ENCODE measurements at regions not wholly inside any gene's neighbourhood (a gene's known extent, or its start where the extent isn't known, plus 50 kb on each side); places are given as distances from the start of the nearest gene placed in this dataset.

DNA sequence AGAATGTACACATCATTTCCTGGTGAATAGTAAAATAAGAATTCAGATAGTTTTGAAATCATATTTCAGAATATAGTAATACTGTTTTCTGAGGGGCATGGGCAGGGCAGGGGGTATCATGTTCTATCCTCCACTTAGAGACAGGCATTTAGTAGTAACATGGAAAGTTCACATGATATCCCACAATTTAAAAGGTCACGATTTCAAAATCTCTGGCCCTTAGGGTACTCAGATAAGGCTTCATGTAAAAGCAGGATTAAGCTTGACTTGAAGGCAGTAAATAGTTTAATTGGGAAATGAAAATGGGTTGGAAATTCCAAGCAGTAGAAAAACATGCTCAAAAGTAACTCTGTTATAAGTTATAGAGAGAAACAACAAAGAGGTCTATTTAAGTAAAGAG is 353.2 kb upstream of the AGTR1 start:
- TF ChIP-seq, protein P1, sequence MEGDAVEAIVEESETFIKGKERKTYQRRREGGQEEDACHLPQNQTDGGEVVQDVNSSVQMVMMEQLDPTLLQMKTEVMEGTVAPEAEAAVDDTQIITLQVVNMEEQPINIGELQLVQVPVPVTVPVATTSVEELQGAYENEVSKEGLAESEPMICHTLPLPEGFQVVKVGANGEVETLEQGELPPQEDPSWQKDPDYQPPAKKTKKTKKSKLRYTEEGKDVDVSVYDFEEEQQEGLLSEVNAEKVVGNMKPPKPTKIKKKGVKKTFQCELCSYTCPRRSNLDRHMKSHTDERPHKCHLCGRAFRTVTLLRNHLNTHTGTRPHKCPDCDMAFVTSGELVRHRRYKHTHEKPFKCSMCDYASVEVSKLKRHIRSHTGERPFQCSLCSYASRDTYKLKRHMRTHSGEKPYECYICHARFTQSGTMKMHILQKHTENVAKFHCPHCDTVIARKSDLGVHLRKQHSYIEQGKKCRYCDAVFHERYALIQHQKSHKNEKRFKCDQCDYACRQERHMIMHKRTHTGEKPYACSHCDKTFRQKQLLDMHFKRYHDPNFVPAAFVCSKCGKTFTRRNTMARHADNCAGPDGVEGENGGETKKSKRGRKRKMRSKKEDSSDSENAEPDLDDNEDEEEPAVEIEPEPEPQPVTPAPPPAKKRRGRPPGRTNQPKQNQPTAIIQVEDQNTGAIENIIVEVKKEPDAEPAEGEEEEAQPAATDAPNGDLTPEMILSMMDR (IDR thresholded peaks at IDR 0.05) = no peak
- TF ChIP-seq EP300 (IDR thresholded peaks at IDR 0.05) (no peak), POLR2A (IDR thresholded peaks at IDR 0.05) (no peak)
- 67 to 87% methylated on average over 1 of the region's 1 CpG for WGBS, 2 donors
- DNase-seq (ENCODE audit: low spot score in 2 of 2) = no peak
- Histone ChIP-seq H3K9me3 (peaks cover 0 to 14% (median 0%) of the 10 kb centered on the region in 4 donors), H3K27me3 (no peaks in the 10 kb centered on the region), H3K4me1 (no peaks in the 10 kb centered on the region), H3K4me3 (no peak overlapping the region), H3K27ac (no peak overlapping the region), H3K36me3 (no peaks in the 10 kb centered on the region)

DNA sequence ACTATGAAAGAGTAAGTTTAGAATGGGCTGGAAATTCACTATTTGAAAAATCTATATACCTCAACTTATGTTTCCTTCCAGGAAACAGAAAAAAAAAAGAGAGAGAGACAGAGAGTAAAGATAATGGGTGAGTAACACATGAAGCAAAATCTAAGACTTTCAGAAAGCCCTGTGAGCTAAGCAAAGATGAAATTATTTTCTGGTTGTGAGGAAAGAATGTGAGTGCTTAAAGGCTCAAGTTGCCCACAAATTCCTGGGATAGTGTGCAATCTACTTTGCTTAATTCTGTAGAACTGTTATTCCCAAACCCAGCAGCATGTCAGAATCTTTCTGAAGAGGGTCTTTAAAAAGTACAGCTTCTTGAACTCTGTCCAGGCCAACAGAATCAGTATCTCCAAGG is 337.7 kb upstream of the AGTR1 start:
- Histone ChIP-seq H3K4me1 (no peaks in the 10 kb centered on the region), H3K27ac (no peak overlapping the region), H3K27me3 (no peaks in the 10 kb centered on the region), H3K36me3 (no peaks in the 10 kb centered on the region), H3K9me3 (no peaks in the 10 kb centered on the region), H3K4me3 (no peak overlapping the region)
- TF ChIP-seq, protein P1 (IDR thresholded peaks at IDR 0.05) = no peak
- no peak for TF ChIP-seq EP300 (IDR thresholded peaks at IDR 0.05)
- TF ChIP-seq POLR2A (IDR thresholded peaks at IDR 0.05) = no peak
- DNase-seq (ENCODE audit: low spot score in 2 of 2) = no peak

DNA sequence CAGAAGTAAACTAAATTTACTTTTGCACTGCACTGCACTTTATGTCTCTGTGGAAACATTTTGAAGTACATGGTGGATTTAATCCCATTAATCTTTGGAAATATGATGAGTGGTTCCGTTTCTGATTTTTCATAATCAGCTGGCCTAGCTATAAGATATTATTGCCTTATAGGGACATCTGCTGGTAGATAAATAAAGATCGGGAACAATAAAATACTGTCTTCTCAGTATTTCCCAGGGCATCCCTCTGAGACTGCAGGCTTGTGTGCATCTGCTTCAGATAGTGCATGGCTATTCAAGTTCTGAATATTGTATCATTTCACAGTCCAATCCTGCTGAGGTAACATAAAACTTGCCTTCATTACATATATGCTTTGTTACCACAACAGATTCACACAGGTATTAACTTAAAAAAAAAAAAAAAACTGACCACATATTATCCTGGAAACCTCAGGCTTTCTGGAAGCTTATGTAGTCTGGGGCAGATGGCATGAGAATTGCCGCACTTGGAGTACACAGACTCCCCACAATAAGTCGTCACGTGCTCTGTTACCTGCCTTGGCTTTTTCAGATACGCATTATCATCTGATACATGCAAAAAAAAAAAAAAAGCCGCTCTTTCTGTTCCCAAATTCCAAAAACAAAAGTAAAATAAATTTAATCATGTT is 330.8 kb upstream of the AGTR1 start:
- Histone ChIP-seq H3K4me1 (no peaks in the 10 kb centered on the region), H3K4me3 (no peak overlapping the region), H3K9me3 (no peaks in the 10 kb centered on the region), H3K27me3 (no peaks in the 10 kb centered on the region), H3K36me3 (no peaks in the 10 kb centered on the region), H3K27ac (no peak overlapping the region)
- no peak for TF ChIP-seq EP300 (IDR thresholded peaks at IDR 0.05)
- TF ChIP-seq, protein P1 (IDR thresholded peaks at IDR 0.05) = peak in 1 of 5 experiments; percentile 12
- DNase-seq (ENCODE audit: low spot score in 2 of 2) = no peak
- 68 to 72% methylated on average over 7 of the region's 7 CpGs for WGBS, 2 donors

DNA sequence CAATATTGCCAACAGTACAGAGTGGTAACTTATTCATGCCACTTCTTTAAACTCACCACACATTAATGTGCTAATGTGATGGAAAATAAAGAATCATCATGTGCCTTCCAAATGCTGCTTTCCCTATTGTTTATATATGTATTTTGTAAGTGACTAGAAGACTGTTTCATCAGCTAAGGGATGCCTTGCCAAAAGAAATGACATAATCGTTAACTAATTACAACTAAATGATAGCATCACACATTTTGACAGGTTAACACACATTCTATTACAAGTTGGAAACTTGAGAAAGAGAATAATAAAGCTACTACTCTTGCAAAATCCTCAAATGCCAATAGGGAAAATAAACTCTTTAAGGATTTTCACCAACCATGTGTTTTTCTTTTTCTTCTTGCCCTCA is 329.9 kb upstream of the AGTR1 start:
- TF ChIP-seq, protein P1 (IDR thresholded peaks at IDR 0.05) = no peak
- TF ChIP-seq EP300 (IDR thresholded peaks at IDR 0.05) (no peak), POLR2A (IDR thresholded peaks at IDR 0.05) (no peak)
- no peak overlapping the region for H3K27ac ChIP-seq
- H3K9me3 ChIP-seq = no peaks in the 10 kb centered on the region
- no peaks in the 10 kb centered on the region for H3K36me3 ChIP-seq
- H3K4me1 ChIP-seq = no peaks in the 10 kb centered on the region
- no peak for DNase-seq (ENCODE audit: low spot score in 2 of 2)
- H3K4me3 ChIP-seq = no peak overlapping the region
- 79 to 84% methylated on average over 1 of the region's 1 CpG for WGBS, 2 donors
- no peaks in the 10 kb centered on the region for H3K27me3 ChIP-seq

DNA sequence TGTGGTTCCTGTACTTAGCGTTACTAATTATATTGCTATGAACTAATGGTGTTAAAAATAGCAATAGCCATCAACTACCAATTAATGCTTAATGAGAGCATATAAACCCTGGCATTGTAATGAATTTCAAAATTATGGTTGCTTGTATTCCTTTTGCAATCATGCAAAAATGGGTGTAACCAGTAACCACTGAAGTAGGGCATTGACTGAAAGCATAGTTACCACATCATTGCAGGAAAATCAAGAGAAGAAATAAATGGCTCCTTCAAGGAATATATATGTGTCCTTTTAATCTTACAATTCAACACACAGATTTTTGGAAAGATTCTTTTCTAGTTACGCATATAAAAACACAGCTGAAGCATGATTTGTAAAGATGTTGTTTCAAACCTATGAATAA is 328.3 kb upstream of the AGTR1 start:
- WGBS, 2 donors = 91 to 92% methylated on average over 2 of the region's 2 CpGs
- no peak for DNase-seq (ENCODE audit: low spot score in 2 of 2)
- no peak overlapping the region for H3K4me3 ChIP-seq
- H3K27ac ChIP-seq = no peak overlapping the region
- H3K9me3 ChIP-seq = no peaks in the 10 kb centered on the region
- no peaks in the 10 kb centered on the region for H3K4me1 ChIP-seq
- H3K36me3 ChIP-seq = no peaks in the 10 kb centered on the region
- TF ChIP-seq POLR2A (IDR thresholded peaks at IDR 0.05) (no peak), EP300 (IDR thresholded peaks at IDR 0.05) (no peak)
- TF ChIP-seq, protein P1 (IDR thresholded peaks at IDR 0.05) = no peak
- H3K27me3 ChIP-seq = no peaks in the 10 kb centered on the region
